ENCODE measurements at regions not wholly inside any gene's neighbourhood (a gene's known extent, or its start where the extent isn't known, plus 50 kb on each side); places are given as distances from the start of the nearest gene placed in this dataset.
"Not testable (repeated sequence)": the region's sequence is repeated elsewhere in the genome, so short reads cannot be mapped to it uniquely, and the experiment has no call there.

- WGBS: 96% methylated on average over 3 of the region's 3 CpGs
- H3K4me1 ChIP-seq (ENCODE audit: control insufficient read depth in 2 of 2, insufficient read depth in 2 of 2, low read length in 2 of 2): peaks cover 3 to 6% of the 10 kb centered on the region in 2 donors
- no peak overlapping the region for H3K4me3 ChIP-seq (ENCODE audit: low read length in 2 of 2)
- H3K27me3 ChIP-seq (ENCODE audit: control insufficient read depth in 2 of 2, insufficient read depth in 1 of 2, low read length in 1 of 2): no peaks in the 10 kb centered on the region
- H3K9me3 ChIP-seq (ENCODE audit: control insufficient read depth in 2 of 2, insufficient read depth in 1 of 2, low read length in 1 of 2): no peaks in the 10 kb centered on the region
- DNase-seq (ENCODE audit: low read depth in 6 of 9, low spot score in 9 of 9): no peak
- H3K36me3 ChIP-seq (ENCODE audit: control insufficient read depth in 2 of 2, insufficient read depth in 2 of 2, low read length in 1 of 2): no peaks in the 10 kb centered on the region
- H3K27ac ChIP-seq (ENCODE audit: low read depth in 1 of 2, low read length in 1 of 2): no peak overlapping the region
Measured at GRCh38 chr3:30440880-30441279, 165.5 kb upstream of the TGFBR2 start.

GRCh38 chr3:30443756-30444673, 162.4 kb upstream of the TGFBR2 start:
- Histone ChIP-seq H3K27ac (ENCODE audit: low read depth in 1 of 2, low read length in 1 of 2) (no peak overlapping the region), H3K4me1 (ENCODE audit: control insufficient read depth in 2 of 2, insufficient read depth in 2 of 2, low read length in 2 of 2) (no peaks in the 10 kb centered on the region), H3K9me3 (ENCODE audit: control insufficient read depth in 2 of 2, insufficient read depth in 1 of 2, low read length in 1 of 2) (no peaks in the 10 kb centered on the region), H3K27me3 (ENCODE audit: control insufficient read depth in 2 of 2, insufficient read depth in 1 of 2, low read length in 1 of 2) (no peaks in the 10 kb centered on the region), H3K36me3 (ENCODE audit: control insufficient read depth in 2 of 2, insufficient read depth in 2 of 2, low read length in 1 of 2) (no peaks in the 10 kb centered on the region), H3K4me3 (ENCODE audit: low read length in 2 of 2) (no peak overlapping the region)
- no peak for DNase-seq (ENCODE audit: low read depth in 6 of 9, low spot score in 9 of 9)
- WGBS: 63% methylated on average over 6 of the region's 6 CpGs

GRCh38 chr3:30448450-30449289, 157.7 kb upstream of the TGFBR2 start:
- Histone ChIP-seq H3K4me3 (ENCODE audit: low read length in 2 of 2) (no peak overlapping the region), H3K9me3 (ENCODE audit: control insufficient read depth in 2 of 2, insufficient read depth in 1 of 2, low read length in 1 of 2) (no peaks in the 10 kb centered on the region), H3K4me1 (ENCODE audit: control insufficient read depth in 2 of 2, insufficient read depth in 2 of 2, low read length in 2 of 2) (no peaks in the 10 kb centered on the region), H3K27ac (ENCODE audit: low read depth in 1 of 2, low read length in 1 of 2) (no peak overlapping the region), H3K27me3 (ENCODE audit: control insufficient read depth in 2 of 2, insufficient read depth in 1 of 2, low read length in 1 of 2) (no peaks in the 10 kb centered on the region), H3K36me3 (ENCODE audit: control insufficient read depth in 2 of 2, insufficient read depth in 2 of 2, low read length in 1 of 2) (no peaks in the 10 kb centered on the region)
- no peak for DNase-seq (ENCODE audit: low read depth in 6 of 9, low spot score in 9 of 9)
- 96% methylated on average over 5 of the region's 5 CpGs for WGBS

- no peaks in the 10 kb centered on the region for H3K4me1 ChIP-seq (ENCODE audit: control insufficient read depth in 2 of 2, insufficient read depth in 2 of 2, low read length in 2 of 2)
- H3K4me3 ChIP-seq (ENCODE audit: low read length in 2 of 2): no peak overlapping the region
- no peaks in the 10 kb centered on the region for H3K36me3 ChIP-seq (ENCODE audit: control insufficient read depth in 2 of 2, insufficient read depth in 2 of 2, low read length in 1 of 2)
- H3K27me3 ChIP-seq (ENCODE audit: control insufficient read depth in 2 of 2, insufficient read depth in 1 of 2, low read length in 1 of 2): no peaks in the 10 kb centered on the region
- H3K9me3 ChIP-seq (ENCODE audit: control insufficient read depth in 2 of 2, insufficient read depth in 1 of 2, low read length in 1 of 2): no peaks in the 10 kb centered on the region
- no peak overlapping the region for H3K27ac ChIP-seq (ENCODE audit: low read depth in 1 of 2, low read length in 1 of 2)
- 97% methylated on average over 1 of the region's 1 CpG for whole genome bisulfite sequencing
- DNase-seq (ENCODE audit: low read depth in 6 of 9, low spot score in 9 of 9): no peak
Measured at GRCh38 chr3:30449290-30449632, 157.1 kb upstream of the TGFBR2 start.

GRCh38 chr3:30452446-30452845, 154.0 kb upstream of the TGFBR2 start:
- H3K27me3 ChIP-seq (ENCODE audit: control insufficient read depth in 2 of 2, insufficient read depth in 1 of 2, low read length in 1 of 2): no peaks in the 10 kb centered on the region
- H3K9me3 ChIP-seq (ENCODE audit: control insufficient read depth in 2 of 2, insufficient read depth in 1 of 2, low read length in 1 of 2): no peaks in the 10 kb centered on the region
- DNase-seq (ENCODE audit: low read depth in 6 of 9, low spot score in 9 of 9): no peak
- 97% methylated on average over 3 of the region's 3 CpGs for WGBS
- no peak overlapping the region for H3K27ac ChIP-seq (ENCODE audit: low read depth in 1 of 2, low read length in 1 of 2)
- no peaks in the 10 kb centered on the region for H3K36me3 ChIP-seq (ENCODE audit: control insufficient read depth in 2 of 2, insufficient read depth in 2 of 2, low read length in 1 of 2)
- H3K4me3 ChIP-seq (ENCODE audit: low read length in 2 of 2): no peak overlapping the region
- H3K4me1 ChIP-seq (ENCODE audit: control insufficient read depth in 2 of 2, insufficient read depth in 2 of 2, low read length in 2 of 2): no peaks in the 10 kb centered on the region

GRCh38 chr3:30453360-30454039, 152.9 kb upstream of the TGFBR2 start:
- 71% methylated on average over 4 of the region's 4 CpGs for WGBS
- Histone ChIP-seq H3K27ac (ENCODE audit: low read depth in 1 of 2, low read length in 1 of 2) (no peak overlapping the region), H3K9me3 (ENCODE audit: control insufficient read depth in 2 of 2, insufficient read depth in 1 of 2, low read length in 1 of 2) (no peaks in the 10 kb centered on the region), H3K36me3 (ENCODE audit: control insufficient read depth in 2 of 2, insufficient read depth in 2 of 2, low read length in 1 of 2) (no peaks in the 10 kb centered on the region), H3K4me3 (ENCODE audit: low read length in 2 of 2) (no peak overlapping the region), H3K27me3 (ENCODE audit: control insufficient read depth in 2 of 2, insufficient read depth in 1 of 2, low read length in 1 of 2) (no peaks in the 10 kb centered on the region), H3K4me1 (ENCODE audit: control insufficient read depth in 2 of 2, insufficient read depth in 2 of 2, low read length in 2 of 2) (no peaks in the 10 kb centered on the region)
- DNase-seq (ENCODE audit: low read depth in 6 of 9, low spot score in 9 of 9): no peak

GRCh38 chr3:30454636-30455035, 151.8 kb upstream of the TGFBR2 start:
- DNase-seq (ENCODE audit: low read depth in 6 of 9, low spot score in 9 of 9): no peak
- 92% methylated on average over 1 of the region's 1 CpG for WGBS
- Histone ChIP-seq H3K4me1 (ENCODE audit: control insufficient read depth in 2 of 2, insufficient read depth in 2 of 2, low read length in 2 of 2) (peaks cover 0 to 6% of the 10 kb centered on the region in 2 donors), H3K27ac (ENCODE audit: low read depth in 1 of 2, low read length in 1 of 2) (no peak overlapping the region), H3K27me3 (ENCODE audit: control insufficient read depth in 2 of 2, insufficient read depth in 1 of 2, low read length in 1 of 2) (no peaks in the 10 kb centered on the region), H3K9me3 (ENCODE audit: control insufficient read depth in 2 of 2, insufficient read depth in 1 of 2, low read length in 1 of 2) (peaks cover 0 to 4% of the 10 kb centered on the region in 2 donors), H3K36me3 (ENCODE audit: control insufficient read depth in 2 of 2, insufficient read depth in 2 of 2, low read length in 1 of 2) (no peaks in the 10 kb centered on the region), H3K4me3 (ENCODE audit: low read length in 2 of 2) (no peak overlapping the region)

- not testable (repeated sequence) for H3K36me3 ChIP-seq (ENCODE audit: control insufficient read depth in 2 of 2, insufficient read depth in 2 of 2, low read length in 1 of 2); DNase-seq (ENCODE audit: low read depth in 6 of 9, low spot score in 9 of 9); H3K27ac ChIP-seq (ENCODE audit: low read depth in 1 of 2, low read length in 1 of 2); H3K9me3 ChIP-seq (ENCODE audit: control insufficient read depth in 2 of 2, insufficient read depth in 1 of 2, low read length in 1 of 2); H3K27me3 ChIP-seq (ENCODE audit: control insufficient read depth in 2 of 2, insufficient read depth in 1 of 2, low read length in 1 of 2); H3K4me3 ChIP-seq (ENCODE audit: low read length in 2 of 2); H3K4me1 ChIP-seq (ENCODE audit: control insufficient read depth in 2 of 2, insufficient read depth in 2 of 2, low read length in 2 of 2)
- WGBS: 98% methylated on average over 4 of the region's 4 CpGs
Measured at GRCh38 chr3:30455112-30455511, 151.3 kb upstream of the TGFBR2 start.

- DNase-seq (ENCODE audit: low read depth in 6 of 9, low spot score in 9 of 9): no peak
- H3K36me3 ChIP-seq (ENCODE audit: control insufficient read depth in 2 of 2, insufficient read depth in 2 of 2, low read length in 1 of 2): no peaks in the 10 kb centered on the region
- H3K27me3 ChIP-seq (ENCODE audit: control insufficient read depth in 2 of 2, insufficient read depth in 1 of 2, low read length in 1 of 2): no peaks in the 10 kb centered on the region
- peaks cover 0 to 4% of the 10 kb centered on the region in 2 donors for H3K9me3 ChIP-seq (ENCODE audit: control insufficient read depth in 2 of 2, insufficient read depth in 1 of 2, low read length in 1 of 2)
- H3K4me3 ChIP-seq (ENCODE audit: low read length in 2 of 2): no peak overlapping the region
- WGBS: 91% methylated on average over 3 of the region's 3 CpGs
- H3K4me1 ChIP-seq (ENCODE audit: control insufficient read depth in 2 of 2, insufficient read depth in 2 of 2, low read length in 2 of 2): peaks cover 0 to 6% of the 10 kb centered on the region in 2 donors
- no peak overlapping the region for H3K27ac ChIP-seq (ENCODE audit: low read depth in 1 of 2, low read length in 1 of 2)
Measured at GRCh38 chr3:30455840-30456239, 150.6 kb upstream of the TGFBR2 start.

Data from thymus (tissue), 11 donors.